B cell (primary cell): ENCODE measurements at regions not wholly inside any gene's neighbourhood (a gene's known extent, or its start where the extent isn't known, plus 50 kb on each side); places are given as distances from the start of the nearest gene placed in this dataset.

ENCODE experiments used
- ATAC-seq: fragments of 200-7000 bp; cut with Tn5 transposase; one replicate; pipeline ENCODE4 v1.10.0; 2021; ENCODE audit warnings: low read depth, mild to moderate bottlenecking, moderate number of reproducible peaks, moderate library complexity
- CTCF ChIA-PET: fragments of 350-600 bp; sonication (Branson Sonifier 250); formaldehyde crosslinking; loops from one replicate; lab custom pipeline; 2021; ENCODE audit warnings: antibody characterized with exemption, inconsistent platforms; lab: Charles Lee
- POLR2A ChIA-PET: fragments of 350-600 bp; sonication (Branson Sonifier 250); formaldehyde crosslinking; loops from one replicate; lab custom pipeline; 2021; ENCODE audit warnings: antibody characterized with exemption; lab: Charles Lee
- DNase-seq: peaks from one replicate; pipeline ENCODE4 v3.0.0; 2013
- H2AFZ ChIP-seq: 2 replicates; pipeline ENCODE4 v1.6.1; 2012; ENCODE audit warnings: mild to moderate bottlenecking, low read depth, low read length; ENCODE audit not compliant: insufficient read depth, poor library complexity, severe bottlenecking
- H3K27ac ChIP-seq, 2 donors: 1 replicate in 1 of 2; 2 replicates in 1 of 2; pipeline ENCODE4 v1.5.1; 2012 to 2013; ENCODE audit warnings: low read length in 2 of 2, mild to moderate bottlenecking in 2 of 2, moderate library complexity in 1 of 2
- H3K27me3 ChIP-seq, 4 experiments: fragments of 200-600 bp in 1 of 4; sonication (generic) in 1 of 4; replicated peaks in 1 of 4; 1 replicate in 2 of 4; 2 replicates in 2 of 4; pipeline versions ENCODE4 v1.6.1 to v1.7.0; 2013 to 2016; ENCODE audit warnings: low read length in 3 of 4, mild to moderate bottlenecking in 2 of 4, mixed read lengths in 1 of 4, moderate library complexity in 1 of 4; ENCODE audit not compliant: insufficient read depth in 4 of 4, control insufficient read depth in 3 of 4; ENCODE audit errors: control extremely low read depth in 1 of 4
- H3K36me3 ChIP-seq, 2 experiments: replicated peaks in 1 of 2; 1 replicate in 1 of 2; 2 replicates in 1 of 2; pipeline versions ENCODE4 v1.6.1 to v1.7.1; 2013; ENCODE audit warnings: low read length in 1 of 2; ENCODE audit not compliant: insufficient read depth in 2 of 2, control insufficient read depth in 1 of 2; ENCODE audit errors: control extremely low read depth in 1 of 2, extremely low read depth in 1 of 2
- H3K4me1 ChIP-seq, 2 donors: fragments of 200-600 bp in 1 of 2; sonication (generic) in 1 of 2; 1 replicate in 1 of 2; 2 replicates in 1 of 2; pipeline versions ENCODE4 v1.5.1 to v1.6.1; 2013 to 2017; ENCODE audit warnings: low read length in 2 of 2; ENCODE audit not compliant: control insufficient read depth in 2 of 2, insufficient read depth in 2 of 2
- H3K4me2 ChIP-seq: replicated peaks from 2 replicates; pipeline ENCODE3; 2012; ENCODE audit warnings: mild to moderate bottlenecking, low read depth, low read length; ENCODE audit not compliant: poor library complexity, severe bottlenecking
- H3K4me3 ChIP-seq, 5 experiments: fragments of 200-600 bp in 1 of 5; sonication (generic) in 1 of 5; 1 replicate in 3 of 5; 2 replicates in 2 of 5; pipeline versions ENCODE4 v1.5.1 to v1.7.0; 2011 to 2016; ENCODE audit warnings: low read length in 4 of 5, mild to moderate bottlenecking in 4 of 5, low read depth in 2 of 5, control low read depth in 1 of 5, moderate library complexity in 1 of 5; ENCODE audit not compliant: insufficient read depth in 1 of 5; ENCODE audit errors: control extremely low read depth in 1 of 5, extremely low read depth in 1 of 5
- H3K79me2 ChIP-seq: fragments of 200-600 bp; sonication (generic); one replicate; pipeline ENCODE4 v1.6.0; 2016; ENCODE audit warnings: low read length; ENCODE audit not compliant: control insufficient read depth, insufficient read depth
- H3K9ac ChIP-seq: fragments of 200-600 bp; sonication (generic); 2 replicates; pipeline ENCODE4 v1.6.1; 2017; ENCODE audit warnings: mild to moderate bottlenecking, low read length, moderate library complexity
- H3K9me3 ChIP-seq, 3 donors: one replicate each; pipeline versions ENCODE4 v1.6.1 to v1.7.1; 2013; ENCODE audit warnings: low read length in 2 of 3; ENCODE audit not compliant: control insufficient read depth in 2 of 3, insufficient read depth in 1 of 3; ENCODE audit errors: control extremely low read depth in 1 of 3
- H4K20me1 ChIP-seq: 2 replicates; pipeline ENCODE4 v1.6.0; 2012; ENCODE audit warnings: mild to moderate bottlenecking, low read length; ENCODE audit not compliant: insufficient read depth, control insufficient read depth, poor library complexity, severe bottlenecking
- H3K27ac Mint-ChIP-seq: one replicate; pipeline ENCODE4 v1.8.0; 2021; ENCODE audit warnings: mixed read lengths
- H3K27me3 Mint-ChIP-seq: one replicate; pipeline ENCODE4 v1.8.0; 2021; ENCODE audit warnings: mixed read lengths
- H3K4me1 Mint-ChIP-seq: one replicate; pipeline ENCODE4 v1.8.0; 2021; ENCODE audit warnings: mixed read lengths
- H3K4me3 Mint-ChIP-seq: one replicate; pipeline ENCODE4 v1.8.0; 2021; ENCODE audit warnings: mixed read lengths
- H3K9me3 Mint-ChIP-seq: one replicate; pipeline ENCODE4 v1.8.0; 2022; ENCODE audit warnings: mixed read lengths; ENCODE audit not compliant: insufficient read depth
- EZH2 ChIP-seq: IDR thresholded peaks from 2 replicates; pipeline ENCODE4 v1.6.1; 2012; ENCODE audit warnings: borderline replicate concordance, low read depth, mild to moderate bottlenecking, moderate library complexity, low read length; ENCODE audit not compliant: insufficient read depth, poor library complexity, severe bottlenecking
- WGBS: methylation state at CpG from one replicate; pipeline ENCODE4 v1.1.5; 2013; ENCODE audit warnings: missing lambda C conversion rate; ENCODE audit not compliant: insufficient coverage; 5-methylcytosine and 5-hydroxymethylcytosine counted together
- intact Hi-C: fragments of 100-400 bp; cut with micrococcal nuclease; formaldehyde crosslinking; loops from one replicate; pipeline ENCODE4 v1.10.0; 2022
- TF ChIP-seq, protein P1 (sequence below): fragments of 200-600 bp; IDR thresholded peaks from one replicate; pipeline ENCODE4 v1.8.0; 2022; ENCODE audit warnings: antibody characterized with exemption, mild to moderate bottlenecking

DNA sequence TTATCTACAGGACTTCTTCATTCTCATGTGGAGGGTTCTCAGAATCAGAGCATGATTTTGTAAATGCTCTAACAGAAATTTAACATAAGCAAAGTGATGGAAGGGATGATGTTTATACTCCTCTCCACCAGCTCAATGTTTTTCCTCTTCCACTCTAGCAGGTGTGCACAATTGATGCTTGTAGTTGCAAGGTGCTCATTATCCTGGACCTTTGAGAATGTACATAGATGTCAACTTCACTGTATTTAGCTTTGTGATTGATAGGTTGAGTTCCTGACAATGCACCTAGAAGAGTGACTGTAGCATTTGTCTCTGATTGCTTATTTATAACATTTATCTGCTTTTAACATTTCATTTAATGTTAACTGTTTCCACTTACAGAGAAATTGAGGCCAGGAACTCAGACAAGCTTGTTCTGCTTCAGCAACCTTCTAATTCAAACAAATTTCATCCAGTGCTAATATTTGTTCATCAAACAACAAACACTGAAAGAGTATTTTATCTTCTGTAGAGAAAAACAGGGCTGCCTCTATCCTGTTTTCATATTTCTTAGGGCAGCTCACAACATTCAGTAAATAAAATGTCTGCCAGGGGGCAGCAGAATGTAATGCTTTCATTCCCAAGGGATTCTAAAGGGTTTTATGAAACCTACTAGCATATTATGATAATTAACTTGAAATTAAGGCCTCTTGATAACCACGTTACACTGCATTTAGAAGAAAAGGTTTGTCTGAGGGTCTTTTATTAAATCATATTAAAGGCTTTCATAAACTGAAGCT is 127.9 kb upstream of the NOL4 start:
- H3K9me3 Mint-ChIP-seq = no peaks in the 10 kb centered on the region
- H4K20me1 ChIP-seq = no peaks in the 10 kb centered on the region
- H3K79me2 ChIP-seq = no peaks in the 10 kb centered on the region
- H3K4me2 ChIP-seq = no peak overlapping the region
- POLR2A ChIA-PET = no interaction called here
- H3K4me1 Mint-ChIP-seq = no peaks in the 10 kb centered on the region
- H2AFZ ChIP-seq = no peak overlapping the region
- DNase-seq = no peak
- H3K4me1 ChIP-seq = no peaks in the 10 kb centered on the region
- no peak overlapping the region for H3K27ac ChIP-seq
- H3K27ac Mint-ChIP-seq = no peak overlapping the region
- H3K27me3 Mint-ChIP-seq = no peaks in the 10 kb centered on the region
- no peak for ATAC-seq
- CTCF ChIA-PET = no interaction called here
- H3K36me3 ChIP-seq = no peaks in the 10 kb centered on the region
- no CpG with 5 or more reads among the region's 1 CpG for WGBS
- TF ChIP-seq, protein P1, sequence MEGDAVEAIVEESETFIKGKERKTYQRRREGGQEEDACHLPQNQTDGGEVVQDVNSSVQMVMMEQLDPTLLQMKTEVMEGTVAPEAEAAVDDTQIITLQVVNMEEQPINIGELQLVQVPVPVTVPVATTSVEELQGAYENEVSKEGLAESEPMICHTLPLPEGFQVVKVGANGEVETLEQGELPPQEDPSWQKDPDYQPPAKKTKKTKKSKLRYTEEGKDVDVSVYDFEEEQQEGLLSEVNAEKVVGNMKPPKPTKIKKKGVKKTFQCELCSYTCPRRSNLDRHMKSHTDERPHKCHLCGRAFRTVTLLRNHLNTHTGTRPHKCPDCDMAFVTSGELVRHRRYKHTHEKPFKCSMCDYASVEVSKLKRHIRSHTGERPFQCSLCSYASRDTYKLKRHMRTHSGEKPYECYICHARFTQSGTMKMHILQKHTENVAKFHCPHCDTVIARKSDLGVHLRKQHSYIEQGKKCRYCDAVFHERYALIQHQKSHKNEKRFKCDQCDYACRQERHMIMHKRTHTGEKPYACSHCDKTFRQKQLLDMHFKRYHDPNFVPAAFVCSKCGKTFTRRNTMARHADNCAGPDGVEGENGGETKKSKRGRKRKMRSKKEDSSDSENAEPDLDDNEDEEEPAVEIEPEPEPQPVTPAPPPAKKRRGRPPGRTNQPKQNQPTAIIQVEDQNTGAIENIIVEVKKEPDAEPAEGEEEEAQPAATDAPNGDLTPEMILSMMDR = no peak
- no peak for TF ChIP-seq EZH2
- no peak overlapping the region for H3K4me3 ChIP-seq
- H3K27me3 ChIP-seq = no peaks in the 10 kb centered on the region
- H3K4me3 Mint-ChIP-seq = no peak overlapping the region
- H3K9ac ChIP-seq = no peak overlapping the region
- intact Hi-C loops = no loop called here
- H3K9me3 ChIP-seq = peaks cover 0 to 9% (median 0%) of the 10 kb centered on the region in 3 donors

DNA sequence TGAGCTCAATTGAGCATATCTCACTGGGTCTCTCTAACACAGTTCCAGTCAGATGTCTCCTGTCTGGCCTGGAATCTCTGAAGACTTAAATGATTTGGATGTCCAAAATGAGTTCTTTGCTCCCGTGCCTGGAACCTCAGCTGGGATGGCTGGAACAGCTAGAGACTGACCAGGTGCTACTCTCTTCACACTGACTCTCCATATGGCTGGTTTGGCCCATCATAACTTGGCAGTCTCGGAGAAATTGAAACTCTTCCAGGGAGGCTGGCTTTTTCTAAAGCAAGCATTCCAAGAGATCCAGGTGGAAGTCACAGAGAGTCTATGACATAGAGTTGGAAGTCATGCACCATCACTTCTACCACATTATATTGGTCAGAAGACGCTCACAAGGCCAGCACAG is 129.6 kb upstream of the NOL4 start:
- no peaks in the 10 kb centered on the region for H3K4me1 ChIP-seq
- no peak overlapping the region for H2AFZ ChIP-seq
- no CpG with 5 or more reads among the region's 3 CpGs for WGBS
- no peaks in the 10 kb centered on the region for H3K27me3 Mint-ChIP-seq
- POLR2A ChIA-PET = no interaction called here
- intact Hi-C loops = no loop called here
- H3K9ac ChIP-seq = no peak overlapping the region
- no peaks in the 10 kb centered on the region for H3K4me1 Mint-ChIP-seq
- H3K79me2 ChIP-seq = no peaks in the 10 kb centered on the region
- DNase-seq (no peak), ATAC-seq (no peak)
- CTCF ChIA-PET = no interaction called here
- no peaks in the 10 kb centered on the region for H3K36me3 ChIP-seq
- peaks cover 0 to 9% (median 0%) of the 10 kb centered on the region in 3 donors for H3K9me3 ChIP-seq
- H3K4me2 ChIP-seq = no peak overlapping the region
- H4K20me1 ChIP-seq = no peaks in the 10 kb centered on the region
- H3K4me3 Mint-ChIP-seq = no peak overlapping the region
- no peak overlapping the region for H3K4me3 ChIP-seq
- no peak overlapping the region for H3K27ac ChIP-seq
- TF ChIP-seq EZH2 = no peak
- TF ChIP-seq, protein P1 = no peak
- H3K27me3 ChIP-seq = no peaks in the 10 kb centered on the region
- no peak overlapping the region for H3K27ac Mint-ChIP-seq
- peaks cover 2% of the 10 kb centered on the region for H3K9me3 Mint-ChIP-seq
